ENCODE measurements at regions not wholly inside any gene's neighbourhood (a gene's known extent, or its start where the extent isn't known, plus 50 kb on each side); places are given as distances from the start of the nearest gene placed in this dataset.

DNA sequence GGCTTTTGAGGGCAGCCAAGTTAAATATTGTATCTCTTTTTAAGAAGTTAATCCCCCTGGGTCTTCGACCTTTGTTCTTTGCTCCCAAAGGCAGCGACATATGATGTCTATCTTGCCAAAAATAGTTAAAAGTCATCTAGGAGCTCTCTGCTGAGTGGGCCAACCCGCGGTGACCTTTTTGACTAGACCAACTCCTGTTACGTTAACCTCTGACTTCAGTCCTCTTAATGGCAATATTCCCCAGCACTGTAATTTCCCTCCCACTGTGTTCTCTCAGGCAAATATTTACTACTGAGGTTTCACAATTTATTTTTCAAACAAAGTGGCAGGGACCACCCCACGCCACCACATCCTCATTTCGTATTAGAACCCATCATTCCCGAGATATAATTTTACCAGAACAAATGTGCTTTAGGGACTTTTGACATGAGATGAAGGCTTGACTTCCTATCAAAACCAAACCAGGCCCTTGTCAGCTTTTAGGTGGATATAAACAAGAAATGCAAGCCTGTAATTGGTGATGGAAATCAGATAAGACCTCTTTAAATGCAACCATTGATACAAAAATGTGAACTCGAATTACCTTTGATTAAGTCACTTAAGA is 764.7 kb downstream of the SATB2 start:
- no peak for DNase-seq (ENCODE audit: extremely low spot score, unreplicated experiment)
- peaks cover 7% of the 10 kb centered on the region for H3K27me3 Mint-ChIP-seq (ENCODE audit: unreplicated experiment)
- no peak overlapping the region for H3K27ac Mint-ChIP-seq (ENCODE audit: unreplicated experiment)
- TF ChIP-seq, protein P1, sequence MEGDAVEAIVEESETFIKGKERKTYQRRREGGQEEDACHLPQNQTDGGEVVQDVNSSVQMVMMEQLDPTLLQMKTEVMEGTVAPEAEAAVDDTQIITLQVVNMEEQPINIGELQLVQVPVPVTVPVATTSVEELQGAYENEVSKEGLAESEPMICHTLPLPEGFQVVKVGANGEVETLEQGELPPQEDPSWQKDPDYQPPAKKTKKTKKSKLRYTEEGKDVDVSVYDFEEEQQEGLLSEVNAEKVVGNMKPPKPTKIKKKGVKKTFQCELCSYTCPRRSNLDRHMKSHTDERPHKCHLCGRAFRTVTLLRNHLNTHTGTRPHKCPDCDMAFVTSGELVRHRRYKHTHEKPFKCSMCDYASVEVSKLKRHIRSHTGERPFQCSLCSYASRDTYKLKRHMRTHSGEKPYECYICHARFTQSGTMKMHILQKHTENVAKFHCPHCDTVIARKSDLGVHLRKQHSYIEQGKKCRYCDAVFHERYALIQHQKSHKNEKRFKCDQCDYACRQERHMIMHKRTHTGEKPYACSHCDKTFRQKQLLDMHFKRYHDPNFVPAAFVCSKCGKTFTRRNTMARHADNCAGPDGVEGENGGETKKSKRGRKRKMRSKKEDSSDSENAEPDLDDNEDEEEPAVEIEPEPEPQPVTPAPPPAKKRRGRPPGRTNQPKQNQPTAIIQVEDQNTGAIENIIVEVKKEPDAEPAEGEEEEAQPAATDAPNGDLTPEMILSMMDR (IDR thresholded peaks at IDR 0.05), result no peak
- H3K4me3 Mint-ChIP-seq (ENCODE audit: unreplicated experiment), result no peak overlapping the region
- H3K4me1 Mint-ChIP-seq (ENCODE audit: unreplicated experiment), result no peaks in the 10 kb centered on the region
- H3K9me3 Mint-ChIP-seq (ENCODE audit: unreplicated experiment), result no peaks in the 10 kb centered on the region
- no peaks in the 10 kb centered on the region for H3K36me3 Mint-ChIP-seq (ENCODE audit: unreplicated experiment)

DNA sequence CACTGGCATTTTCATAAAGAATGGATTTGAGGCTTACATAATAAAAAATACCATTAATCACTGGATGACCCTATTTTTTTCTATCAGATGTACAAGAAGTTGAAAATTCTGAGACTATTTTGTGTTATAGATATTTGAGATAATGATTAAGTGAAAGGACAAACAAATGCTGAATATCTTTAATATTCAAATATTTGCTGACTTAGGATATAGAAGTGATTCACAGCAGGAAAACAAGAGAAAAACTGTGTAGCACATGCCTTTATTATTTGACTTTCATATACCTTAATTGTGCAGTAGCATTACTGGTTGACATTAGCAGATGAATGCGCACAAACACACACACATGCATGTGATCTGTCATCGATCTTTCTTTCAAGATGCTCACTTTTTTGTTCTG is 766.5 kb downstream of the SATB2 start:
- H3K27me3 Mint-ChIP-seq (ENCODE audit: unreplicated experiment), result peaks cover 3% of the 10 kb centered on the region
- H3K9me3 Mint-ChIP-seq (ENCODE audit: unreplicated experiment), result no peaks in the 10 kb centered on the region

DNA sequence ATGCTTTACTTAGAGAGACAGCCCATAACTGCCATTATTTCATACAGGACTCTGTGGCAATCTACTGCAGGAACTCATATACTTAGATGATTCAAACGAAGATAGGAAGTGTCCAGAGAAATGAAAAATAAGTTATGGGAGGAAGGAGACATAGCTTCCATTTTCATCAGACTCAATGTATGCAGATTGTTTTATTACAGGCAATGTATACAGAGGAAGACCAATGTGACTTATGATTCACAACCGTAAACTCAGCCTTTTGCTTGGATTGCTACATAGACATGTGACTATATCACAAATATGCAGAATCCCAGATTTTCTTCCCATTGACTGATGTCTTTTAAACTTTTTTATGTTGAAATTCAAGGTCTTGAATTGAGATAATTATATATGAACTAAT is 793.4 kb downstream of the SATB2 start:
- Mint-ChIP-seq H3K27me3 (ENCODE audit: unreplicated experiment) (no peaks in the 10 kb centered on the region), H3K4me1 (ENCODE audit: unreplicated experiment) (no peaks in the 10 kb centered on the region), H3K4me3 (ENCODE audit: unreplicated experiment) (no peak overlapping the region), H3K36me3 (ENCODE audit: unreplicated experiment) (no peaks in the 10 kb centered on the region), H3K27ac (ENCODE audit: unreplicated experiment) (no peak overlapping the region), H3K9me3 (ENCODE audit: unreplicated experiment) (no peaks in the 10 kb centered on the region)
- TF ChIP-seq, protein P1 (IDR thresholded peaks at IDR 0.05), result no peak
- DNase-seq (ENCODE audit: extremely low spot score, unreplicated experiment), result no peak

More for the DNA sequence above, 766.5 kb downstream of the SATB2 start:
- no peak overlapping the region for H3K27ac Mint-ChIP-seq (ENCODE audit: unreplicated experiment)
- no peaks in the 10 kb centered on the region for H3K4me1 Mint-ChIP-seq (ENCODE audit: unreplicated experiment)
- no peak overlapping the region for H3K4me3 Mint-ChIP-seq (ENCODE audit: unreplicated experiment)
- H3K36me3 Mint-ChIP-seq (ENCODE audit: unreplicated experiment), result no peaks in the 10 kb centered on the region
- TF ChIP-seq, protein P1 (IDR thresholded peaks at IDR 0.05), result no peak
- DNase-seq (ENCODE audit: extremely low spot score, unreplicated experiment), result no peak

DNA sequence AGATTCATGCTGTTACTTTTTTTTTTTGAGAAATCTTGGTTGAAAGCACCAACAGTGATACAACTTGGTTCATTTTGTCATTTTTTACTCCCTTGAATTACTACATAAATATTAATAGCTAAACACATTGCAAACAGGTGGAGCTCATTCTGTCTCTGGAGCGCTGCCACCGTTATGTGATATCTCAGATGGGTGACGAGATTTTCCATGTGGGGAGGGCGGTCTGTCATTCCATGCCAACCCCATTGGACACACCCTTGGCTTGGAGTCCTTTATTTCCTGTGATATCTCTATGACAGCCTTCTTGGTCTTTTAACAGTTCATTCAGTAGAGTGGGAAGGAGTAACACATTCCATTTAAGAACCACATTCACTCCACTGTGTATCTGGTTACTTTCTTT is 794.8 kb downstream of the SATB2 start:
- Mint-ChIP-seq H3K9me3 (ENCODE audit: unreplicated experiment) (no peaks in the 10 kb centered on the region), H3K4me1 (ENCODE audit: unreplicated experiment) (no peaks in the 10 kb centered on the region), H3K27ac (ENCODE audit: unreplicated experiment) (no peak overlapping the region), H3K36me3 (ENCODE audit: unreplicated experiment) (no peaks in the 10 kb centered on the region), H3K27me3 (ENCODE audit: unreplicated experiment) (no peaks in the 10 kb centered on the region), H3K4me3 (ENCODE audit: unreplicated experiment) (no peak overlapping the region)
- TF ChIP-seq, protein P1 (IDR thresholded peaks at IDR 0.05), result no peak
- no peak for DNase-seq (ENCODE audit: extremely low spot score, unreplicated experiment)

DNA sequence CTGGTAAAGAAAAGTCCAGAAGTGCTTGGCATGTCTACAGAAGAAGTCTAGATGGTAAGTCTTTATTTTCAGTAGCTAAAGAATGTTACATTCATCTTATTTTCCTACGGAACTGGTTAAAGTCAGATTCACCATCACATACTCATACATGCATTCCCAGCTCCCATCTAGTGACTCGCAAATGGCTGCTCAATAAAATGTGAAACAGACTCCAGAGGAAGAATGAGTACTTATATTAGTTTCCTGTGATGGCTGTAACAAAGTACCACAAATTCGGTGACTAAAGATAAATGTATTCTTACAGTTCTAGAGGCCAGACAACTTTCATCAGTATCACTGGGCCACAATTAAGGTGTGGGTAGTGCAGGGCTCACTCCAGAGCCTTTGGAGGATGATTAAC is 797.2 kb downstream of the SATB2 start:
- TF ChIP-seq, protein P1 (IDR thresholded peaks at IDR 0.05), result no peak
- no peak overlapping the region for H3K4me3 Mint-ChIP-seq (ENCODE audit: unreplicated experiment)
- H3K9me3 Mint-ChIP-seq (ENCODE audit: unreplicated experiment), result no peaks in the 10 kb centered on the region
- H3K36me3 Mint-ChIP-seq (ENCODE audit: unreplicated experiment), result no peaks in the 10 kb centered on the region
- no peaks in the 10 kb centered on the region for H3K4me1 Mint-ChIP-seq (ENCODE audit: unreplicated experiment)
- peaks cover 5% of the 10 kb centered on the region for H3K27me3 Mint-ChIP-seq (ENCODE audit: unreplicated experiment)
- H3K27ac Mint-ChIP-seq (ENCODE audit: unreplicated experiment), result no peak overlapping the region
- DNase-seq (ENCODE audit: extremely low spot score, unreplicated experiment), result no peak

Measured in osteocyte (in vitro differentiated cells).